Endothelial cell of umbilical vein (primary cell): ENCODE measurements at regions not wholly inside any gene's neighbourhood (a gene's known extent, or its start where the extent isn't known, plus 50 kb on each side); places are given as distances from the start of the nearest gene placed in this dataset.

Experiments used
- CTCF ChIP-seq, 2 donors: IDR thresholded peaks; 1 replicate in 1 of 2; 2 replicates in 1 of 2; pipeline ENCODE4 v1.5.1; 2011; ENCODE audit warnings: low read length in 2 of 2, mild to moderate bottlenecking in 2 of 2, moderate library complexity in 2 of 2, control low read depth in 1 of 2, inconsistent platforms in 1 of 2, low read depth in 1 of 2; ENCODE audit not compliant: insufficient read depth in 1 of 2; ENCODE audit errors: extremely low read depth in 1 of 2
- EZH2 ChIP-seq: IDR thresholded peaks from 2 replicates; pipeline ENCODE4 v1.6.1; 2012; ENCODE audit warnings: borderline replicate concordance, low read depth, mild to moderate bottlenecking, moderate library complexity, low read length, inconsistent platforms; ENCODE audit not compliant: severe bottlenecking
- FOS ChIP-seq: IDR thresholded peaks from 2 replicates; pipeline ENCODE4 v1.6.1; 2011; ENCODE audit warnings: mild to moderate bottlenecking, low read length, moderate library complexity, borderline replicate concordance; ENCODE audit not compliant: insufficient read depth
- POLR2A ChIP-seq: IDR thresholded peaks from 2 replicates; pipeline ENCODE4 v1.6.1; 2012; ENCODE audit warnings: low read depth, mild to moderate bottlenecking, control low read depth, low read length
- POLR2AphosphoS5 ChIP-seq: IDR thresholded peaks from 2 replicates; pipeline ENCODE4 v1.6.1; 2012; ENCODE audit warnings: low read depth, mild to moderate bottlenecking, control low read depth, low read length, moderate library complexity; ENCODE audit not compliant: insufficient read depth

GRCh38 chrX:77162777-77163176, 284.4 kb upstream of the FGF16 start:
- TF ChIP-seq POLR2A = no peak
- no peak for TF ChIP-seq CTCF (IDR thresholded peaks at IDR 0.05; ENCODE audit: extremely low read depth in 1 of 2, insufficient read depth in 1 of 2, low read depth in 1 of 2, low read length in 2 of 2)
- TF ChIP-seq FOS = no peak
- TF ChIP-seq POLR2AphosphoS5 = no peak
- TF ChIP-seq EZH2 = no peak
